ENCODE measurements at regions not wholly inside any gene's neighbourhood (a gene's known extent, or its start where the extent isn't known, plus 50 kb on each side); places are given as distances from the start of the nearest gene placed in this dataset.

- DNase-seq = no peak
Observed at GRCh38 chr6:98485593-98485992, 348.8 kb upstream of the POU3F2 start.

- DNase-seq = no peak
Observed at GRCh38 chr6:98486057-98486456, 348.3 kb upstream of the POU3F2 start.

GRCh38 chr6:98487612-98488011 is 346.8 kb upstream of the POU3F2 start:
- no peak for DNase-seq

GRCh38 chr6:98498144-98498775 is 336.1 kb upstream of the POU3F2 start:
- DNase-seq = no peak

GRCh38 chr6:98498866-98499265 is 335.5 kb upstream of the POU3F2 start:
- no peak for DNase-seq

GRCh38 chr6:98514073-98514720 is 320.2 kb upstream of the POU3F2 start:
- no peak for DNase-seq

- no peak for DNase-seq
Observed at GRCh38 chr6:98514796-98515195, 319.6 kb upstream of the POU3F2 start.

- DNase-seq = no peak
Observed at GRCh38 chr6:98516206-98516605, 318.2 kb upstream of the POU3F2 start.

GRCh38 chr6:98516866-98517265 is 317.5 kb upstream of the POU3F2 start:
- DNase-seq = no peak

GRCh38 chr6:98525860-98526259 is 308.5 kb upstream of the POU3F2 start:
- DNase-seq = no peak

GRCh38 chr6:98526465-98526864 is 307.9 kb upstream of the POU3F2 start:
- DNase-seq = no peak

- DNase-seq = no peak
Observed at GRCh38 chr6:98529364-98529763, 305.0 kb upstream of the POU3F2 start.

GRCh38 chr6:98530732-98531131 is 303.6 kb upstream of the POU3F2 start:
- no peak for DNase-seq

- no peak for DNase-seq
Observed at GRCh38 chr6:98532004-98532403, 302.4 kb upstream of the POU3F2 start.

GRCh38 chr6:98539741-98540140 is 294.6 kb upstream of the POU3F2 start:
- no peak for DNase-seq

- DNase-seq = no peak
Observed at GRCh38 chr6:98546376-98546775, 288.0 kb upstream of the POU3F2 start.

- DNase-seq = no peak
Observed at GRCh38 chr6:98547151-98547550, 287.2 kb upstream of the POU3F2 start.

- no peak for DNase-seq
Observed at GRCh38 chr6:98547634-98548033, 286.7 kb upstream of the POU3F2 start.

- no peak for DNase-seq
Observed at GRCh38 chr6:98548301-98548700, 286.1 kb upstream of the POU3F2 start.

- DNase-seq = no peak
Observed at GRCh38 chr6:98560418-98560817, 274.0 kb upstream of the POU3F2 start.

- no peak for DNase-seq
Observed at GRCh38 chr6:98560841-98561240, 273.5 kb upstream of the POU3F2 start.

- no peak for DNase-seq
Observed at GRCh38 chr6:98566126-98566525, 268.2 kb upstream of the POU3F2 start.

- no peak for DNase-seq
Observed at GRCh38 chr6:98572579-98572978, 261.8 kb upstream of the POU3F2 start.

GRCh38 chr6:98574984-98575383 is 259.4 kb upstream of the POU3F2 start:
- DNase-seq = no peak

GRCh38 chr6:98576791-98577190 is 257.6 kb upstream of the POU3F2 start:
- no peak for DNase-seq
